ENCODE measurements at regions not wholly inside any gene's neighbourhood (a gene's known extent, or its start where the extent isn't known, plus 50 kb on each side); places are given as distances from the start of the nearest gene placed in this dataset.
A peak's percentile ranks its signal among the peaks of the same experiment; 100 is the strongest.
"Not testable (repeated sequence)": the region's sequence is repeated elsewhere in the genome, so short reads cannot be mapped to it uniquely, and the experiment has no call there.

GRCh38 chr18:28735731-28736130, 558.8 kb upstream of the CDH2 start:
- BruUV-seq (replicated peaks), result no TSS peak
- peak; percentile 97 for DNase-seq (ENCODE audit: low spot score)
- H3K27ac ChIP-seq (ENCODE audit: low read depth, low read length, poor library complexity, severe bottlenecking), result peak overlapping the region; percentile 79

DNA sequence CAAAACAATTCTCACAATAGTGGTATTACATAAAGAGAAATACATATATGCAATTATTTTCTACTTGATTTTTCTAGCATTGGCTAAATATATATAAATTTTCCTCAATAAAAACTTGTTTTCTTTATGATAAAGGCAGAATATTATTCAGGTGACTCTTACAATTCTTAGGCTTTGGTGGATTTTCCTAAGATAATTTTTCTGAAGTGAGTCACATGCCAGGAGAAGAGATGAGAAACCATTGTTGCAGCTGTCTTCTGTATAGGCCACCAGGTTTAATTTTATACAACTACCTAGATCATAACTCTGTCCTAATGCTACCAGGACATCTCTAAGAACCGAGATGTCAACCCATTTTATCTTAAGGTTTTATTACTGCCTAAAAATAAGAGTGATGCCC, 552.4 kb upstream of the CDH2 start:
- BruUV-seq (replicated peaks), result no TSS peak
- Histone ChIP-seq H3K36me3 (ENCODE audit: insufficient read depth, low read length, poor library complexity, severe bottlenecking) (no peaks in the 10 kb centered on the region), H3K27ac (ENCODE audit: low read depth, low read length, poor library complexity, severe bottlenecking) (no peak overlapping the region), H3K27me3 (replicated peaks; ENCODE audit: insufficient read depth, low read depth, low read length, poor library complexity) (no peaks in the 10 kb centered on the region), H3K9me3 (ENCODE audit: low read depth, low read length, poor library complexity, severe bottlenecking) (no peaks in the 10 kb centered on the region), H3K4me1 (ENCODE audit: insufficient read depth, low read length, poor library complexity, severe bottlenecking) (no peaks in the 10 kb centered on the region), H3K4me3 (ENCODE audit: low read depth, low read length, poor library complexity, severe bottlenecking) (no peak overlapping the region)
- intact Hi-C loops (cut with micrococcal nuclease; ENCODE audit: unreplicated experiment), result no loop called here
- ChIA-PET POLR2A (ENCODE audit: low non-redundant PET) (no interaction called here), CTCF (no interaction called here)
- DNase-seq (ENCODE audit: low spot score), result no peak
- TF ChIP-seq CTCF (conservative IDR thresholded peaks at IDR 0.05; ENCODE audit: low read depth, low read length) (no peak), EZH2 (IDR thresholded peaks at IDR 0.05; ENCODE audit: borderline replicate concordance, low read depth, low read length, poor library complexity, severe bottlenecking) (no peak)

More at GRCh38 chr18:28735731-28736130, 558.8 kb upstream of the CDH2 start:
- no peak for TF ChIP-seq EZH2 (IDR thresholded peaks at IDR 0.05; ENCODE audit: borderline replicate concordance, low read depth, low read length, poor library complexity, severe bottlenecking)
- Histone ChIP-seq H3K4me3 (ENCODE audit: low read depth, low read length, poor library complexity, severe bottlenecking) (peak overlapping the region; percentile 1), H3K4me1 (ENCODE audit: insufficient read depth, low read length, poor library complexity, severe bottlenecking) (peaks cover 18% of the 10 kb centered on the region), H3K9me3 (ENCODE audit: low read depth, low read length, poor library complexity, severe bottlenecking) (no peaks in the 10 kb centered on the region), H3K36me3 (ENCODE audit: insufficient read depth, low read length, poor library complexity, severe bottlenecking) (no peaks in the 10 kb centered on the region), H3K27me3 (replicated peaks; ENCODE audit: insufficient read depth, low read depth, low read length, poor library complexity) (no peaks in the 10 kb centered on the region)
- ChIA-PET CTCF (no interaction called here), POLR2A (ENCODE audit: low non-redundant PET) (interaction anchor here (0.6 kb wide), 1 partner anchor 54 kb away, joined by 10 read pairs; no protein-coding TSS in a partner anchor)
- intact Hi-C loops (cut with micrococcal nuclease; ENCODE audit: unreplicated experiment), result loop anchor here (1.0 kb wide), 2 partner anchors 46 to 67 kb away; no protein-coding TSS in a partner anchor

DNA sequence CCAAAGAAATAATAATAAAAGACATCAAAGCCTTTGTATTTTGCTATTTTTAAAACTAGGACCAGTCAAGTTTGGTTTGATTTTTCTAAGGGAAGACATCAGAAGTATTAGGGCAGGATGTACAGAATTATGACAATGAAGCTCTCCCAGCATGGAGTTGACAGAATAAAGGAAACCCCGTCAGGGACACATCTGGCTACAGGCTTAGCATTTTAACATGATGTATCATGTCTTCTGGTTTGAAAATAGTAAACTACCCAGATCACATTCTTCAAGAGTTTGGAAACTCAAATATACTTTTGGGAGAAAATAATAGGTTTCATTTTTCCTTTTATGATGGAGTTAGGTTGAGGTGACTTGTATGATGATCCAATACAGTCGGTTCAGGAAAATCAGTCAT, 552.0 kb upstream of the CDH2 start:
- Histone ChIP-seq H3K4me1 (ENCODE audit: insufficient read depth, low read length, poor library complexity, severe bottlenecking) (no peaks in the 10 kb centered on the region), H3K36me3 (ENCODE audit: insufficient read depth, low read length, poor library complexity, severe bottlenecking) (no peaks in the 10 kb centered on the region), H3K27ac (ENCODE audit: low read depth, low read length, poor library complexity, severe bottlenecking) (no peak overlapping the region), H3K9me3 (ENCODE audit: low read depth, low read length, poor library complexity, severe bottlenecking) (no peaks in the 10 kb centered on the region), H3K27me3 (replicated peaks; ENCODE audit: insufficient read depth, low read depth, low read length, poor library complexity) (no peaks in the 10 kb centered on the region), H3K4me3 (ENCODE audit: low read depth, low read length, poor library complexity, severe bottlenecking) (no peak overlapping the region)
- CTCF ChIA-PET, result no interaction called here
- peak; percentile 52 for DNase-seq (ENCODE audit: low spot score)
- POLR2A ChIA-PET (ENCODE audit: low non-redundant PET), result no interaction called here
- intact Hi-C loops (cut with micrococcal nuclease; ENCODE audit: unreplicated experiment), result no loop called here
- TF ChIP-seq EZH2 (IDR thresholded peaks at IDR 0.05; ENCODE audit: borderline replicate concordance, low read depth, low read length, poor library complexity, severe bottlenecking) (no peak), CTCF (conservative IDR thresholded peaks at IDR 0.05; ENCODE audit: low read depth, low read length) (no peak)
- BruUV-seq (replicated peaks), result no TSS peak

DNA sequence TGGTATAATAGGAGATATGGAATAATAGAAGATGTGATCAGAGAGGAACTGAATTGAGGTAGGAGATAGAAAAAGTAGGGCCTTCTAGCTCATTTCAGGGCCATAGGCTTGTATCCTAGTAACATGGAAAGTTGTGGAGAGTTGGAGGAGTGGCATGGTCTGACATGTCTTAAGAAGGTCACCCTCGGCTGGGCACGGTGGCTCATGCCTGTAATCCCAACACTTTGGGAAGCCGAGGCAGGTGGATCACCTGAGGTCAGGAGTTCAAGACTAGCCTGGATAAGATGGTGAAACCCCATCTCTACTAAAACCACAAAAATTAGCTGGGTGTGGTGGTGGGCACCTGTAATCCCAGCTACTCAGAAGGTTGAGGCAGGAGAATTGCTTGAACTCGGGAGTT, 550.3 kb upstream of the CDH2 start:
- H3K9me3 ChIP-seq (ENCODE audit: low read depth, low read length, poor library complexity, severe bottlenecking); H3K27ac ChIP-seq (ENCODE audit: low read depth, low read length, poor library complexity, severe bottlenecking); intact Hi-C loops (cut with micrococcal nuclease; ENCODE audit: unreplicated experiment); BruUV-seq (replicated peaks); H3K27me3 ChIP-seq (replicated peaks; ENCODE audit: insufficient read depth, low read depth, low read length, poor library complexity); DNase-seq (ENCODE audit: low spot score); H3K4me1 ChIP-seq (ENCODE audit: insufficient read depth, low read length, poor library complexity, severe bottlenecking); H3K36me3 ChIP-seq (ENCODE audit: insufficient read depth, low read length, poor library complexity, severe bottlenecking); CTCF ChIA-PET; POLR2A ChIA-PET (ENCODE audit: low non-redundant PET); H3K4me3 ChIP-seq (ENCODE audit: low read depth, low read length, poor library complexity, severe bottlenecking): not testable (repeated sequence)

All from A673 (cell line).